Retinal pigment epithelial cell (primary cell): ENCODE measurements at regions not wholly inside any gene's neighbourhood (a gene's known extent, or its start where the extent isn't known, plus 50 kb on each side); places are given as distances from the start of the nearest gene placed in this dataset.
"Not testable (repeated sequence)": the region's sequence is repeated elsewhere in the genome, so short reads cannot be mapped to it uniquely, and the experiment has no call there.

Experiments used
- DNase-seq: peaks from one replicate; pipeline ENCODE4 v3.0.0-alpha.2; 2010; ENCODE audit warnings: low read depth
- H3K4me3 ChIP-seq: 2 replicates; pipeline ENCODE4 v1.5.1; 2011; ENCODE audit warnings: mild to moderate bottlenecking, low read length, control low read depth, moderate library complexity
- CTCF ChIP-seq: conservative IDR thresholded peaks from 2 replicates; pipeline ENCODE4 v1.5.1; 2011; ENCODE audit warnings: low read depth, low read length, control low read depth, inconsistent platforms

- no peak overlapping the region for H3K4me3 ChIP-seq
- DNase-seq = no peak
- TF ChIP-seq CTCF = no peak
These were observed 52.1 kb upstream of the GRID2 start for GRCh38 chr4:92251711-92252110.

GRCh38 chr4:92252358-92252757, 51.4 kb upstream of the GRID2 start:
- H3K4me3 ChIP-seq, DNase-seq: not testable (repeated sequence)

GRCh38 chr4:92252846-92253245, 50.9 kb upstream of the GRID2 start:
- TF ChIP-seq CTCF = no peak
- no peak for DNase-seq
- no peak overlapping the region for H3K4me3 ChIP-seq

- no peak overlapping the region for H3K4me3 ChIP-seq
- no peak for DNase-seq
- TF ChIP-seq CTCF = no peak
These were observed 50.2 kb upstream of the GRID2 start for GRCh38 chr4:92253550-92253949.
